RWPE1 (cell line): ENCODE measurements at regions not wholly inside any gene's neighbourhood (a gene's known extent, or its start where the extent isn't known, plus 50 kb on each side); places are given as distances from the start of the nearest gene placed in this dataset.
A peak's percentile ranks its signal among the peaks of the same experiment; 100 is the strongest.

ENCODE experiments used
- CTCF ChIA-PET: fragments of 350-600 bp; sonication (Branson Sonifier 250); formaldehyde crosslinking; extraction: SDS; loops from one replicate; lab custom pipeline; 2021; lab: Yijun Ruan, JAX
- POLR2A ChIA-PET: fragments of 400-600 bp; formaldehyde crosslinking; extraction: SDS; loops from one replicate; lab custom pipeline; 2020; ENCODE audit warnings: antibody characterized with exemption; ENCODE audit not compliant: low non-redundant PET; lab: Yijun Ruan, JAX
- DNase-seq: peaks from one replicate; pipeline ENCODE4 v3.0.0; 2012; ENCODE audit warnings: low spot score
- H3K27ac ChIP-seq: fragments of 450-650 bp; 2 replicates; pipeline ENCODE4 v1.5.1; 2017
- CTCF ChIP-seq: fragments of 450-650 bp; conservative IDR thresholded peaks from 2 replicates; pipeline ENCODE4 v1.5.1; 2017; ENCODE audit warnings: low read depth, mild to moderate bottlenecking

GRCh38 chr20:10848810-10849370, 175.1 kb upstream of the JAG1 start:
- TF ChIP-seq CTCF = no peak
- peak overlapping the region; percentile 72 for H3K27ac ChIP-seq
- POLR2A ChIA-PET = no interaction called here
- CTCF ChIA-PET = no interaction called here
- peak; percentile 63 for DNase-seq

- no peak overlapping the region for H3K27ac ChIP-seq
- DNase-seq = no peak
- ChIA-PET POLR2A (no interaction called here), CTCF (interaction anchor here (0.8 kb wide), 1 partner anchor 25 kb away, joined by 5 read pairs; no protein-coding TSS in a partner anchor)
- no peak for TF ChIP-seq CTCF
Observed at GRCh38 chr20:10853176-10853575, 179.4 kb upstream of the JAG1 start.

GRCh38 chr20:10853731-10854130, 179.9 kb upstream of the JAG1 start:
- H3K27ac ChIP-seq = no peak overlapping the region
- DNase-seq = no peak
- ChIA-PET CTCF (interaction anchor here (0.8 kb wide), 1 partner anchor 26 kb away, joined by 5 read pairs; no protein-coding TSS in a partner anchor), POLR2A (no interaction called here)
- TF ChIP-seq CTCF = no peak

- POLR2A ChIA-PET = no interaction called here
- no peak overlapping the region for H3K27ac ChIP-seq
- CTCF ChIA-PET = no interaction called here
- DNase-seq = no peak
- TF ChIP-seq CTCF = no peak
Observed at GRCh38 chr20:10854976-10855375, 181.2 kb upstream of the JAG1 start.

- TF ChIP-seq CTCF = no peak
- ChIA-PET CTCF (no interaction called here), POLR2A (no interaction called here)
Observed at GRCh38 chr20:10855778-10856177, 182.0 kb upstream of the JAG1 start.

GRCh38 chr20:10856237-10857015, 182.6 kb upstream of the JAG1 start:
- CTCF ChIA-PET = interaction anchor here (0.5 kb wide), 1 partner anchor 117 kb away, joined by 3 read pairs; no protein-coding TSS in a partner anchor
- H3K27ac ChIP-seq = no peak overlapping the region

More at GRCh38 chr20:10855778-10856177, 182.0 kb upstream of the JAG1 start:
- H3K27ac ChIP-seq = no peak overlapping the region
- DNase-seq = no peak

More at GRCh38 chr20:10856237-10857015, 182.6 kb upstream of the JAG1 start:
- POLR2A ChIA-PET = no interaction called here
- TF ChIP-seq CTCF = no peak
- DNase-seq = no peak
